ENCODE measurements at regions not wholly inside any gene's neighbourhood (a gene's known extent, or its start where the extent isn't known, plus 50 kb on each side); places are given as distances from the start of the nearest gene placed in this dataset.

DNA sequence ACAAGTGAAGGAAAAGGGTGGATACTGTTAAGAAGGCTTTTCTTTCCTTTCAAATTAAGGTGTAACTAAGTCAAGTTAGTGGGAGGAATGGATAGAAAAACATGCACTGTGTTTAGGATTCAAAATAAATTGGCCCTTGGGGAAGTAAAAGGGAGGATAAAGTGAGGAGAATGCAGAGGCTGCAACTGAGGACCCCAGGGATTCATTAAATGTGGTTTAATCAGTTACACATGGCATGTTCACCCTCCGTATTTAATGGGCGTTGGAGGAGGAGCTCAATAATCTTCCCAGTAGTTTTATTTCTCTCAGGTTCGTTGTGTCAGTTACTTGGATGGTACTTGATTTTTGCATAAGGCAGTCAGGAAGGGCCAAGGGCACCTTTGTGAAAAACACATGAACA lies 966.3 kb downstream of the JRKL start:
- Mint-ChIP-seq H3K4me3 (no peak overlapping the region), H3K27me3 (no peaks in the 10 kb centered on the region), H3K36me3 (no peaks in the 10 kb centered on the region), H3K27ac (no peak overlapping the region), H3K4me1 (no peaks in the 10 kb centered on the region), H3K9me3 (no peaks in the 10 kb centered on the region)
- ATAC-seq (ENCODE audit: low read depth) = no peak
- POLR2A ChIA-PET = no interaction called here
- DNase-seq = no peak

DNA sequence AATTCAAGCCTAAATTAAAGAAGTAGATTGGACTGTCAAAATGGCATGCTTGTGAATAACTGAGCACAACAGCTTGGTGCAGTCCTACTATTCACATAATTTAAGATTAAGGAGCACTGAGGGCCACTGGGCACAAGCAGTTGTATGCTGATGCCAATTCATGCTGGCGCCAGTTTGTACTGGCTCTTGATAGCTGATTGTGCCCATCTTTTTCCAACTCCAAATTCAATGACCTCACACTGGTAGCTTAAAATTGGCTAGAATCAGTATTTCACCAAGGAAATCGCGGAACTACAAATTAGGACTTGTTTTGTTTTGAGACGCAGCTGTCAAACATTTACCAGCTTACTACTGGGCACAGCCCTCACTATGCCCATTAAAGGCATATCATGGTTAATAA lies 969.2 kb downstream of the JRKL start:
- H3K4me1 Mint-ChIP-seq = no peaks in the 10 kb centered on the region
- H3K9me3 Mint-ChIP-seq = no peaks in the 10 kb centered on the region
- H3K27ac Mint-ChIP-seq = no peak overlapping the region
- POLR2A ChIA-PET = no interaction called here
- H3K27me3 Mint-ChIP-seq = no peaks in the 10 kb centered on the region
- H3K36me3 Mint-ChIP-seq = no peaks in the 10 kb centered on the region
- DNase-seq (no peak), ATAC-seq (ENCODE audit: low read depth) (no peak)
- H3K4me3 Mint-ChIP-seq = no peak overlapping the region

DNA sequence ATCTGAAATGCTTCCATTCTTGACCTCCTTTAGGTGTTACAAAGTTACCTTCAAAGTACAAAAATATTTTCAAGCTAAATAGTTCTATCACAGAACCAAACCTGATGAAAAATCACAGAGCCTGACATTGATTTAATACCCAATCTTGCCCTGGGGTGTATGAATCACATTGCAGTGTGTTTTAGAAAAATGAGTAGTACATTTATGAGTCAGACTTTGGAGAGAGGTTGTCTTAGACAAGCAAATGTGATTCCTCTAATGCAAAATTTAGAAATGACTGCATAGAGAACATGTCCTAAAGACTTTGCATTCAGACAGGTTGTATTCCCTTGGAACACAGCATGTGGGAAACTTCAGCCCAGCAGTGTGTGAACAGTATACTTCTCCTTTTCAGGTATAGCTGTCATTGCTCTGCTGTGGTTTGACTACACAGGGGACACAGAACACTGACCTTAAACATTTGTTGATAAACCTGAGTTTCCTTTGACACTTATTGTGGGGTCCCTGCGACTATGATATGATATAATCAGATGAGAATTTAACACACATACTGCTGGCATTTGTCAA lies 972.1 kb downstream of the JRKL start:
- Mint-ChIP-seq H3K4me3 (no peak overlapping the region), H3K27me3 (no peaks in the 10 kb centered on the region), H3K36me3 (no peaks in the 10 kb centered on the region)

DNA sequence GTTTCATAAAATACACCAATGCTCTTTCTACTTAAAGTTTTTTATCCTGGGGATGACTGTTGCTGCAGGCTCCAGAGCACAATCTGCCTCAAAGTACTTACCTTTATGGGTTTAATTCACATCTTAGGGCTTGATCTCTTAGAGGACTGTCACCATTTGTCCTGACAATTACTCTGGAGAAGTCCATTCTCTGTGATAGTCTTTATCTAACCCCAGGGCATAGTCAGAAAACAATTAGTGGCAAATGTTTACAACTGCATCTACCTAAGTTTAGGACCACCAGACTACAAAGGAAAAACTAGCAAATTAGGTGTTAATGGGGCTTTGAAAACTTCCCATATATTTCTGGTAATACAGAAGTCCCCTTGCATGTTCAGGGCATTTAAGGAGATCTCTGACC lies 973.5 kb downstream of the JRKL start:
- H3K4me1 Mint-ChIP-seq = no peaks in the 10 kb centered on the region
- no peak overlapping the region for H3K4me3 Mint-ChIP-seq
- H3K36me3 Mint-ChIP-seq = no peaks in the 10 kb centered on the region
- DNase-seq (no peak), ATAC-seq (ENCODE audit: low read depth) (no peak)
- peaks cover 3% of the 10 kb centered on the region for H3K9me3 Mint-ChIP-seq
- POLR2A ChIA-PET = no interaction called here
- H3K27ac Mint-ChIP-seq = no peak overlapping the region
- no peaks in the 10 kb centered on the region for H3K27me3 Mint-ChIP-seq

More for the DNA sequence above, 972.1 kb downstream of the JRKL start:
- Mint-ChIP-seq H3K4me1 (no peaks in the 10 kb centered on the region), H3K9me3 (peaks cover 3% of the 10 kb centered on the region), H3K27ac (no peak overlapping the region)
- POLR2A ChIA-PET = no interaction called here
- no peak for ATAC-seq (ENCODE audit: low read depth)
- DNase-seq = no peak

DNA sequence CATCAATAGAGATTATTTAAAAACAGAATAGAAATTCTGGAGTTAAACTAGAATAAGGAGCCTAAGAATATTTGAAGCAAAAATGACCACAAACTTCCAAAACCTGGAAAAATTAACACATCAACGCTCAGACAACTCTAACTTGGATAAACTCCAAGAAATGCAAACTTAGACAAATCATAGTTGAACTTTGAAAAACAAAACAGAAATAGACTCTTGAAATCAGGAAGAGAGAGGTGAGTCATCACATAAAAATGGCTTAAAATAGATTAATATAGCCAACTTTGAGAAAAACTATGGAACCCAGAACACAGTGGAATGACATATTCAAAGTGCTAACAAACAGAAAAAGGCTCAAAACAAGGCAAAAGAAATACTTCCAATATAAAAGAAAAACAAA lies 974.2 kb downstream of the JRKL start:
- no peaks in the 10 kb centered on the region for H3K36me3 Mint-ChIP-seq
- H3K27me3 Mint-ChIP-seq = no peaks in the 10 kb centered on the region
- ATAC-seq (ENCODE audit: low read depth) = no peak
- no peaks in the 10 kb centered on the region for H3K4me1 Mint-ChIP-seq
- POLR2A ChIA-PET = no interaction called here
- H3K27ac Mint-ChIP-seq = no peak overlapping the region
- no peak for DNase-seq
- peaks cover 3% of the 10 kb centered on the region for H3K9me3 Mint-ChIP-seq
- H3K4me3 Mint-ChIP-seq = no peak overlapping the region

- Mint-ChIP-seq H3K4me1 (no peaks in the 10 kb centered on the region), H3K9me3 (peaks cover 3% of the 10 kb centered on the region)
Measured at GRCh38 chr11:97367406-97368083, 977.7 kb downstream of the JRKL start.

DNA sequence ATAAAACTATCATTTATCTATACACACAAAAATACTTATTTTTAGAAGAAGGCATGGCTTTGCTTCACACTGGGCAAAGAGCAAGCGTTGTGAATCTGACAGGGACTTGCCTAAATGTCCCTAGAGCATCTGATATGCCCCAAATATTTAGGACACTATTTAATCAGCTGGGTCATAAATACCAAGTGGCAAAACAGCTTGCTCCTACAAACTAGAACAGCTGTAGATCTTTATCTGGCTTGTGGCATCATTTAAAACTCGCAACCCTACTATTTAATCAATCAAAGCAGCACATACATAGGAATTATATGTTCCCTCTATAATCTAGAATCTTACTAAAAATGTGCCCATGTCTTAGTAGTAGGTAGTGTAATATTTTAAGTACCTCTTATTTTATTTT lies 999.5 kb downstream of the JRKL start:
- H3K27me3 Mint-ChIP-seq = no peaks in the 10 kb centered on the region
- ATAC-seq (ENCODE audit: low read depth) (no peak), DNase-seq (no peak)
- no peaks in the 10 kb centered on the region for H3K4me1 Mint-ChIP-seq
- peaks cover 3% of the 10 kb centered on the region for H3K9me3 Mint-ChIP-seq
- H3K27ac Mint-ChIP-seq = no peak overlapping the region
- H3K36me3 Mint-ChIP-seq = no peaks in the 10 kb centered on the region
- H3K4me3 Mint-ChIP-seq = no peak overlapping the region
- POLR2A ChIA-PET = no interaction called here

More at GRCh38 chr11:97367406-97368083, 977.7 kb downstream of the JRKL start:
- no peak for DNase-seq
- Mint-ChIP-seq H3K27me3 (no peaks in the 10 kb centered on the region), H3K27ac (no peak overlapping the region), H3K4me3 (no peak overlapping the region), H3K36me3 (no peaks in the 10 kb centered on the region)
- POLR2A ChIA-PET = no interaction called here
- ATAC-seq (ENCODE audit: low read depth) = no peak

- DNase-seq = no peak
- H3K27ac Mint-ChIP-seq = no peak overlapping the region
- no peaks in the 10 kb centered on the region for H3K4me1 Mint-ChIP-seq
- no peak overlapping the region for H3K4me3 Mint-ChIP-seq
- H3K27me3 Mint-ChIP-seq = no peaks in the 10 kb centered on the region
- POLR2A ChIA-PET = no interaction called here
- ATAC-seq (ENCODE audit: low read depth) = no peak
- H3K9me3 Mint-ChIP-seq = peaks cover 2% of the 10 kb centered on the region
- H3K36me3 Mint-ChIP-seq = no peaks in the 10 kb centered on the region
Measured at GRCh38 chr11:97398246-97398645, 1008.4 kb downstream of the JRKL start.

DNA sequence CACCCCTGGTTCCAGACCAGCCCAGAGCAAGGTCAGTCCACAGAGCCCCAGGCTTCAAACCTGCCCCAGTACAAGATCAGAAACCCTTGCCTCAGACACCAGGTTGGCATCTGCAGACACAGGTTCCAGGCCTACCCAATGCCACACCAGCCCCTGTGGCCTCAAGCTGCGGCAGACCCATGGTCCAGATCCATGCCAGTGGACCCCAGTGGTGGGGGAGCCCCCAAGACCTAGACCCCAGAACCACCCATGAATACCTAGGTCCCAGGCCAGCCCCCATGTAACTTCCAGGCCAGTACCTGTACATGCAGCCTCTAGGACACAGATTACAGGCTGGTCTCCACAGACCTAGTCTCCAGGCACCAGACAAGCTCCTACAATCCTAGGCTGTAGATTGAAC lies 1019.3 kb downstream of the JRKL start:
- Mint-ChIP-seq H3K27me3 (no peaks in the 10 kb centered on the region), H3K4me3 (no peak overlapping the region), H3K9me3 (peaks cover 14% of the 10 kb centered on the region), H3K4me1 (no peaks in the 10 kb centered on the region), H3K36me3 (no peaks in the 10 kb centered on the region), H3K27ac (no peak overlapping the region)
- ATAC-seq (ENCODE audit: low read depth) (no peak), DNase-seq (no peak)
- POLR2A ChIA-PET = no interaction called here

- no peaks in the 10 kb centered on the region for H3K27me3 Mint-ChIP-seq
- ATAC-seq (ENCODE audit: low read depth) = no peak
Measured at GRCh38 chr11:97414801-97415200, 1025.0 kb downstream of the JRKL start.

DNA sequence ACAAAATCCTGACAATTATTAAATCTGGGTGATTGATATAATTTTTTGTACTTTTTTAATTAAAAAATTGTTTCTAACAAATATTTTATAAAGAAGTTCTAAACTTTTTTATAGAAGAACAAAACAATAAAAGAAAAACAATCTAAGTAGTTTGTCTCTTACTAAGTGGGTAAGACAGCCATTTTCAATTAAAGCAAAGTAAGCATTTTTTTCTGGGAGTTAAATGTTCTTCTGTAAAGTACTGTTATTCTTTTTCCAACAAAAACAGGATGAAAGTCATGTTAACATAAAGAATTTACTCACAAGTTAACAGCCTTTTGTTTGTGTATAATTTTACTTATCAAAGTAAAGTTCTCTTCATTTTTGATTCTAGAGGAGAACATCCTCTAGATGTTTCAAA lies 1029.9 kb downstream of the JRKL start:
- POLR2A ChIA-PET = no interaction called here
- Mint-ChIP-seq H3K4me3 (no peak overlapping the region), H3K27ac (no peak overlapping the region), H3K4me1 (no peaks in the 10 kb centered on the region), H3K36me3 (no peaks in the 10 kb centered on the region), H3K9me3 (peaks cover 2% of the 10 kb centered on the region), H3K27me3 (no peaks in the 10 kb centered on the region)
- no peak for DNase-seq
- ATAC-seq (ENCODE audit: low read depth) = no peak

More at GRCh38 chr11:97414801-97415200, 1025.0 kb downstream of the JRKL start:
- peaks cover 8% of the 10 kb centered on the region for H3K9me3 Mint-ChIP-seq
- H3K4me1 Mint-ChIP-seq = no peaks in the 10 kb centered on the region
- POLR2A ChIA-PET = interaction anchor here (0.6 kb wide), 1 partner anchor 44 kb away, joined by 3 read pairs; no protein-coding TSS in a partner anchor
- H3K4me3 Mint-ChIP-seq = no peak overlapping the region
- H3K27ac Mint-ChIP-seq = no peak overlapping the region
- no peak for DNase-seq
- no peaks in the 10 kb centered on the region for H3K36me3 Mint-ChIP-seq

- no peaks in the 10 kb centered on the region for H3K9me3 Mint-ChIP-seq
- H3K4me1 Mint-ChIP-seq = no peaks in the 10 kb centered on the region
- no peak for ATAC-seq (ENCODE audit: low read depth)
- H3K36me3 Mint-ChIP-seq = no peaks in the 10 kb centered on the region
- POLR2A ChIA-PET = no interaction called here
- H3K27ac Mint-ChIP-seq = no peak overlapping the region
- H3K4me3 Mint-ChIP-seq = no peak overlapping the region
- DNase-seq = no peak
- no peaks in the 10 kb centered on the region for H3K27me3 Mint-ChIP-seq
Measured at GRCh38 chr11:97428247-97428790, 1038.5 kb downstream of the JRKL start.

DNA sequence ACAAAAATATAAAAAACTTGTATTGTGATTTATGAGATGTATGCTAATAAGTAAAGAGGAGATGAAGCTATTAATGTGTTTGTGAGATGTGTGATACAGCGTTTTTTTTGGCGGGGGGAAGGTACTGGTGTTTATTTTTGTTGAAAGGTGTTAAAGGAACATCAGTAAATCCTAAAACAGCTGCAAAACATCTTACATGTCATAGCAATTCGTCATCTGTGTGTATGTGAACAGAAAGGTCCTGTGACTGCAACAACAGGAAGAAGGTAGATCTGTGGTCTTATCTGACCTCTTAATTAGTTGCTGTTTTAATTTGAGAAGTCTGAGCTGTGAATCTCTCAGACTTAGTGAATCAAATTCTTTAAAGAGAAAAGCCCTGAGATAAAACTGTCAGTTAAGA lies 1041.1 kb downstream of the JRKL start:
- no peaks in the 10 kb centered on the region for H3K36me3 Mint-ChIP-seq
- H3K9me3 Mint-ChIP-seq = no peaks in the 10 kb centered on the region
- no peak for DNase-seq
- ATAC-seq (ENCODE audit: low read depth) = no peak
- no peaks in the 10 kb centered on the region for H3K4me1 Mint-ChIP-seq
- POLR2A ChIA-PET = no interaction called here
- H3K4me3 Mint-ChIP-seq = no peak overlapping the region
- H3K27me3 Mint-ChIP-seq = no peaks in the 10 kb centered on the region
- H3K27ac Mint-ChIP-seq = no peak overlapping the region

DNA sequence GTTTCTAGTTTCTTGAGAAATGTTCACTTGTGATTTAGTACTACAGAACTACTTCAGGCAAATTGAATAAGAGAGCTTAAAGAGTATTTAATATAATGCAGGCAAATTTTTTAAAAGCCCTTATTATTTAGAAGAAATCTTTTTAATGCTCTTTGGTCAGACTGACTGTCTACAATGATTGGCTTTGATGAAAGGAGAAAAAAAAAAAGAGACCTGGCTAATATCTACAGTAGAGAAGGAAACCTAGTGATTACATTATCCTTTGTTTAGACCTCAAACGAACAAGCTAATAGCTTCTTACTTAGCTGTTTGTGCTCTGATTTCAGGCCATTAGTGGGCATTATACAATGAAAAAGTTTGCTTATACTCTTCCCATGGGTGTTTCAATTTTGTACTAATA lies 1043.1 kb downstream of the JRKL start:
- Mint-ChIP-seq H3K27me3 (no peaks in the 10 kb centered on the region), H3K36me3 (no peaks in the 10 kb centered on the region), H3K27ac (no peak overlapping the region), H3K4me1 (no peaks in the 10 kb centered on the region), H3K4me3 (no peak overlapping the region), H3K9me3 (no peaks in the 10 kb centered on the region)
- ATAC-seq (ENCODE audit: low read depth) (no peak), DNase-seq (no peak)
- POLR2A ChIA-PET = no interaction called here

Measured in activated naive CD8-positive, alpha-beta T cell treated with anti-CD3 and anti-CD28 coated beads, Interleukin-2, amount 10 ng/mL, durations not matched to agents 7 days and 5 days (primary cell).